Activated B cell treated with CpG ODN at 0.5 μM for 24 hours (primary cell): ENCODE measurements at regions not wholly inside any gene's neighbourhood (a gene's known extent, or its start where the extent isn't known, plus 50 kb on each side); places are given as distances from the start of the nearest gene placed in this dataset.
A peak's percentile ranks its signal among the peaks of the same experiment; 100 is the strongest.

Source experiments
- ATAC-seq: fragments of 200-7000 bp; cut with Tn5 transposase; one replicate; pipeline ENCODE4 v1.10.0; 2021; ENCODE audit warnings: low read depth, mild to moderate bottlenecking, moderate library complexity
- CTCF ChIA-PET: fragments of 350-600 bp; sonication (Branson Sonifier 250); formaldehyde crosslinking; loops from one replicate; lab custom pipeline; 2021; ENCODE audit warnings: antibody characterized with exemption; lab: Charles Lee
- POLR2A ChIA-PET: fragments of 350-600 bp; sonication (Branson Sonifier 250); formaldehyde crosslinking; loops from one replicate; lab custom pipeline; 2021; ENCODE audit warnings: antibody characterized with exemption; lab: Charles Lee
- DNase-seq: peaks from one replicate; pipeline ENCODE4 v3.0.0; 2022
- H3K27ac Mint-ChIP-seq: one replicate; pipeline ENCODE4 v1.8.0; 2020; ENCODE audit warnings: mixed read lengths
- H3K27me3 Mint-ChIP-seq: one replicate; pipeline ENCODE4 v1.8.0; 2021; ENCODE audit warnings: mixed read lengths
- H3K36me3 Mint-ChIP-seq: one replicate; pipeline ENCODE4 v1.8.0; 2021; ENCODE audit warnings: low read depth, mixed read lengths
- H3K4me1 Mint-ChIP-seq: one replicate; pipeline ENCODE4 v1.8.0; 2021; ENCODE audit warnings: mixed read lengths
- H3K4me3 Mint-ChIP-seq: one replicate; pipeline ENCODE4 v1.8.0; 2020; ENCODE audit warnings: mild to moderate bottlenecking, mixed read lengths
- H3K9me3 Mint-ChIP-seq: one replicate; pipeline ENCODE4 v1.8.0; 2020; ENCODE audit warnings: mixed read lengths
- CTCF ChIP-seq: fragments of 200-600 bp; IDR thresholded peaks from one replicate; pipeline ENCODE4 v1.8.0; 2022; ENCODE audit warnings: antibody characterized with exemption, mild to moderate bottlenecking
- intact Hi-C: fragments of 100-400 bp; cut with micrococcal nuclease; formaldehyde crosslinking; loops from one replicate; pipeline ENCODE4 v1.15.1; 2024

GRCh38 chr14:24725311-24725710, 91.3 kb upstream of the GZMB start:
- DNase-seq (no peak), ATAC-seq (no peak)
- peaks cover 54% of the 10 kb centered on the region for H3K27me3 Mint-ChIP-seq
- ChIA-PET CTCF (interaction anchor here (0.7 kb wide), 1 partner anchor 15 kb away, joined by 3 read pairs; no protein-coding TSS in a partner anchor), POLR2A (no interaction called here)
- H3K27ac Mint-ChIP-seq = no peak overlapping the region
- no peaks in the 10 kb centered on the region for H3K4me1 Mint-ChIP-seq
- no peak overlapping the region for H3K4me3 Mint-ChIP-seq
- TF ChIP-seq CTCF = no peak
- intact Hi-C loops = no loop called here
- no peaks in the 10 kb centered on the region for H3K36me3 Mint-ChIP-seq
- peaks cover 16% of the 10 kb centered on the region for H3K9me3 Mint-ChIP-seq

GRCh38 chr14:24721775-24722174, 87.8 kb upstream of the GZMB start:
- no peak for ATAC-seq
- no peak for TF ChIP-seq CTCF
- Mint-ChIP-seq H3K4me1 (no peaks in the 10 kb centered on the region), H3K27me3 (peaks cover 42% of the 10 kb centered on the region), H3K27ac (no peak overlapping the region), H3K4me3 (no peak overlapping the region), H3K9me3 (no peaks in the 10 kb centered on the region), H3K36me3 (no peaks in the 10 kb centered on the region)
- ChIA-PET POLR2A (no interaction called here), CTCF (interaction anchor here (1.2 kb wide), 1 partner anchor 12 kb away, joined by 4 read pairs; no protein-coding TSS in a partner anchor)
- DNase-seq = no peak
- intact Hi-C loops = no loop called here

GRCh38 chr14:24715239-24715638, 81.2 kb upstream of the GZMB start:
- no peak overlapping the region for H3K4me3 Mint-ChIP-seq

GRCh38 chr14:24713404-24713803, 79.4 kb upstream of the GZMB start:
- H3K27me3 Mint-ChIP-seq = peaks cover 8% of the 10 kb centered on the region
- no peaks in the 10 kb centered on the region for H3K36me3 Mint-ChIP-seq
- intact Hi-C loops = no loop called here
- no peak overlapping the region for H3K27ac Mint-ChIP-seq
- no peak for TF ChIP-seq CTCF
- H3K4me1 Mint-ChIP-seq = peaks cover 17% of the 10 kb centered on the region
- ATAC-seq (peak; percentile 54), DNase-seq (no peak)
- H3K4me3 Mint-ChIP-seq = no peak overlapping the region
- POLR2A ChIA-PET = no interaction called here
- CTCF ChIA-PET = interaction anchor here (6.4 kb wide), 1 partner anchor 420 kb away, joined by 69 read pairs; no protein-coding TSS in a partner anchor
- no peaks in the 10 kb centered on the region for H3K9me3 Mint-ChIP-seq

More at GRCh38 chr14:24715239-24715638, 81.2 kb upstream of the GZMB start:
- ATAC-seq (no peak), DNase-seq (no peak)
- Mint-ChIP-seq H3K27ac (no peak overlapping the region), H3K36me3 (no peaks in the 10 kb centered on the region), H3K27me3 (peaks cover 11% of the 10 kb centered on the region), H3K4me1 (peaks cover 17% of the 10 kb centered on the region), H3K9me3 (no peaks in the 10 kb centered on the region)
- ChIA-PET CTCF (no interaction called here), POLR2A (no interaction called here)
- intact Hi-C loops = no loop called here
- no peak for TF ChIP-seq CTCF

GRCh38 chr14:24712909-24713308, 78.9 kb upstream of the GZMB start:
- Mint-ChIP-seq H3K4me1 (peaks cover 17% of the 10 kb centered on the region), H3K9me3 (no peaks in the 10 kb centered on the region), H3K36me3 (no peaks in the 10 kb centered on the region), H3K4me3 (no peak overlapping the region), H3K27ac (no peak overlapping the region), H3K27me3 (peaks cover 8% of the 10 kb centered on the region)
- intact Hi-C loops = no loop called here
- DNase-seq = no peak
- TF ChIP-seq CTCF = no peak
- ChIA-PET POLR2A (no interaction called here), CTCF (interaction anchor here (6.4 kb wide), 1 partner anchor 420 kb away, joined by 69 read pairs; no protein-coding TSS in a partner anchor)
- ATAC-seq = no peak
